DMS53 treated with DMSO at 0.1 percent for 48 hours (cell line): ENCODE measurements at regions not wholly inside any gene's neighbourhood (a gene's known extent, or its start where the extent isn't known, plus 50 kb on each side); places are given as distances from the start of the nearest gene placed in this dataset.
"Not testable (repeated sequence)": the region's sequence is repeated elsewhere in the genome, so short reads cannot be mapped to it uniquely, and the experiment has no call there.

Experiments used
- DNase-seq: peaks from one replicate; lab custom pipeline; 2025; ENCODE audit not compliant: unreplicated experiment; lab: John Stamatoyannopoulos, UW

- DNase-seq: no peak
These were observed 63.1 kb downstream of the MTNR1B start for GRCh38 chr11:93032580-93032979.

GRCh38 chr11:93033093-93033492 is 63.6 kb downstream of the MTNR1B start:
- no peak for DNase-seq

- no peak for DNase-seq
These were observed 64.7 kb downstream of the MTNR1B start for GRCh38 chr11:93034031-93034722.

GRCh38 chr11:93034723-93035039 is 65.2 kb downstream of the MTNR1B start:
- no peak for DNase-seq

- no peak for DNase-seq
These were observed 69.1 kb downstream of the MTNR1B start for GRCh38 chr11:93038521-93038920.

- DNase-seq: no peak
These were observed 70.2 kb downstream of the MTNR1B start for GRCh38 chr11:93039531-93040240.

GRCh38 chr11:93041682-93042081 is 72.2 kb downstream of the MTNR1B start:
- no peak for DNase-seq

- DNase-seq: not testable (repeated sequence)
These were observed 73.7 kb downstream of the MTNR1B start for GRCh38 chr11:93043186-93043585.

- DNase-seq: no peak
These were observed 80.3 kb downstream of the MTNR1B start for GRCh38 chr11:93049740-93050139.

GRCh38 chr11:93051186-93051585 is 81.7 kb downstream of the MTNR1B start:
- DNase-seq: no peak

GRCh38 chr11:93053864-93054263 is 84.4 kb downstream of the MTNR1B start:
- no peak for DNase-seq

- DNase-seq: no peak
These were observed 84.8 kb downstream of the MTNR1B start for GRCh38 chr11:93054279-93054678.

GRCh38 chr11:93054881-93055280 is 85.4 kb downstream of the MTNR1B start:
- peak; percentile 80 for DNase-seq

GRCh38 chr11:93059117-93059957 is 89.9 kb downstream of the MTNR1B start:
- peak; percentile 15 for DNase-seq

- DNase-seq: no peak
These were observed 93.6 kb downstream of the MTNR1B start for GRCh38 chr11:93063086-93063485.

- DNase-seq: peak; percentile 35
These were observed 95.7 kb downstream of the MTNR1B start for GRCh38 chr11:93065074-93065674.

GRCh38 chr11:93067881-93068390 is 98.5 kb downstream of the MTNR1B start:
- no peak for DNase-seq

- DNase-seq: no peak
These were observed 102.9 kb downstream of the MTNR1B start for GRCh38 chr11:93072229-93072914.

GRCh38 chr11:93073026-93073425 is 103.6 kb downstream of the MTNR1B start:
- DNase-seq: no peak

- no peak for DNase-seq
These were observed 104.2 kb downstream of the MTNR1B start for GRCh38 chr11:93073508-93074280.
